HepG2 (cell line): ENCODE measurements at regions not wholly inside any gene's neighbourhood (a gene's known extent, or its start where the extent isn't known, plus 50 kb on each side); places are given as distances from the start of the nearest gene placed in this dataset.

Experiments used
- ATAC-seq: fragments of 200-7000 bp; cut with Tn5 transposase; 3 replicates; pipeline ENCODE4 v1.9.1; 2020; ENCODE audit warnings: mild to moderate bottlenecking, moderate library complexity
- BruUV-seq: library from RNA; stranded (reverse); fragments of 400-500 nt; replicated peaks from 2 replicates; lab custom pipeline; 2021; lab: Mats Ljungman, UMichigan
- CTCF ChIA-PET: fragments of 300-600 bp; formaldehyde crosslinking; extraction: SDS; loops from one replicate; lab custom pipeline; 2021; ENCODE audit warnings: low total read pairs, inconsistent platforms, low intra/inter-chr PET ratio; lab: Yijun Ruan, JAX
- POLR2A ChIA-PET: fragments of 350-600 bp; sonication (Branson Sonifier 250); formaldehyde crosslinking; loops from one replicate; lab custom pipeline; 2020; ENCODE audit warnings: antibody characterized with exemption, inconsistent platforms; lab: Yijun Ruan, JAX
- DNase-seq: peaks from one replicate; pipeline ENCODE4 v3.0.0-alpha.2; 2015; ENCODE audit warnings: low spot score
- FAIRE-seq: peaks from 3 replicates; lab custom pipeline; 2011; peaks lifted over from hg19 to GRCh38; lab: Jason Lieb, UNC
- H2AFZ ChIP-seq: one replicate; pipeline ENCODE4 v1.6.1; 2011; ENCODE audit warnings: low read length, inconsistent platforms
- H3K27ac ChIP-seq: fragments of 300-600 bp; 3 replicates; pipeline ENCODE4 v1.8.0; 2011; ENCODE audit warnings: mixed run types, mild to moderate bottlenecking, mixed read lengths, low read length, inconsistent platforms; ENCODE audit not compliant: insufficient read depth; ENCODE audit errors: extremely low read length
- H3K27me3 ChIP-seq, 2 experiments: fragments of 200-600 bp in 1 of 2; 2 replicates in 1 of 2; 3 replicates in 1 of 2; pipeline versions ENCODE4 v1.6.0 to v1.8.0; 2011; ENCODE audit warnings: low read length in 2 of 2, mild to moderate bottlenecking in 2 of 2, moderate library complexity in 2 of 2, inconsistent platforms in 1 of 2; ENCODE audit not compliant: insufficient read depth in 2 of 2, control insufficient read depth in 1 of 2
- H3K36me3 ChIP-seq, 2 experiments: fragments of 200-600 bp in 1 of 2; replicated peaks in 1 of 2; 2 replicates in 1 of 2; 3 replicates in 1 of 2; pipeline versions ENCODE4 v1.5.1 to v1.8.0; 2011; ENCODE audit warnings: low read length in 2 of 2, inconsistent platforms in 1 of 2; ENCODE audit not compliant: insufficient read depth in 2 of 2, control insufficient read depth in 1 of 2
- H3K4me1 ChIP-seq: 2 replicates; pipeline ENCODE4 v1.5.1; 2012; ENCODE audit warnings: low read length, inconsistent platforms; ENCODE audit not compliant: insufficient read depth
- H3K4me2 ChIP-seq: 2 replicates; pipeline ENCODE4 v1.6.0; 2011; ENCODE audit warnings: low read depth, low read length, inconsistent platforms
- H3K4me3 ChIP-seq, 3 experiments: fragments of 200-600 bp in 1 of 3; sonication (generic), shearing (Covaris generic) in 1 of 3; replicated peaks in 1 of 3; 2 replicates each; pipeline ENCODE4 v1.5.1; 2011 to 2016; ENCODE audit warnings: low read length in 3 of 3, inconsistent platforms in 2 of 3, low read depth in 2 of 3, mild to moderate bottlenecking in 2 of 3, control low read depth in 1 of 3, mixed read lengths in 1 of 3; ENCODE audit not compliant: insufficient read depth in 1 of 3
- H3K79me2 ChIP-seq: one replicate; pipeline ENCODE4 v1.6.1; 2011; ENCODE audit warnings: low read length, inconsistent platforms; ENCODE audit not compliant: insufficient read depth
- H3K9ac ChIP-seq: 2 replicates; pipeline ENCODE4 v1.6.0; 2011; ENCODE audit warnings: mild to moderate bottlenecking, low read depth, low read length, inconsistent platforms; ENCODE audit not compliant: insufficient read depth
- H3K9me3 ChIP-seq: 2 replicates; pipeline ENCODE4 v1.5.1; 2012; ENCODE audit warnings: mild to moderate bottlenecking, low read length
- H4K20me1 ChIP-seq: 2 replicates; pipeline ENCODE4 v1.6.0; 2011; ENCODE audit warnings: inconsistent platforms, mild to moderate bottlenecking, low read length, moderate library complexity; ENCODE audit not compliant: insufficient read depth
- ERF ChIP-seq: IDR thresholded peaks from 2 replicates; pipeline ENCODE4 v1.6.1; 2018; ENCODE audit warnings: missing biosample characterization, missing genetic modification reagents
- ISX ChIP-seq: sonication (generic); formaldehyde crosslinking; conservative IDR thresholded peaks from 2 replicates; pipeline ENCODE4 v1.5.0; 2020; ENCODE audit warnings: missing genetic modification reagents
- ZNF510 ChIP-seq: sonication (generic); formaldehyde crosslinking; IDR thresholded peaks from 2 replicates; pipeline ENCODE4 v1.4.0; 2020; ENCODE audit warnings: low read depth, mild to moderate bottlenecking, missing genetic modification reagents
- ZNF547 ChIP-seq: sonication (generic); formaldehyde crosslinking; IDR thresholded peaks from 2 replicates; pipeline ENCODE4 v1.5.1; 2020; ENCODE audit warnings: mild to moderate bottlenecking, missing genetic modification reagents
- ZNF772 ChIP-seq: sonication (generic); formaldehyde crosslinking; IDR thresholded peaks from 2 replicates; pipeline ENCODE4 v1.5.0; 2020; ENCODE audit warnings: mild to moderate bottlenecking, missing genetic modification reagents
- WGBS: methylation state at CpG from one replicate; pipeline ENCODE4 v1.1.6; 2017; ENCODE audit warnings: low lambda C conversion rate; 5-methylcytosine and 5-hydroxymethylcytosine counted together
- in situ Hi-C: cut with HindIII; loops from 2 replicates; pipeline ENCODE4 v1.10.0; 2017; ENCODE audit warnings: low pct_unique_long_range_greater_than_20kb; ENCODE audit not compliant: extremely low pct_ligation_motif_present
- intact Hi-C: fragments of 100-400 bp; cut with micrococcal nuclease; formaldehyde crosslinking; loops from one replicate; pipeline ENCODE4 v1.10.0; 2022; ENCODE audit not compliant: unreplicated experiment
- TF ChIP-seq, protein P1 (sequence below): sonication (generic); formaldehyde crosslinking; IDR thresholded peaks from 2 replicates; pipeline ENCODE4 v1.4.0; 2020; ENCODE audit warnings: low read depth, missing genetic modification reagents
- TF ChIP-seq, protein P2 (sequence below): sonication (generic); formaldehyde crosslinking; IDR thresholded peaks from one replicate; pipeline ENCODE4 v1.5.1; 2020; ENCODE audit warnings: mild to moderate bottlenecking, missing genetic modification reagents; ENCODE audit errors: not compliant biosample characterization

- POLR2A ChIA-PET = no interaction called here
- Histone ChIP-seq H3K27me3 (no peaks in the 10 kb centered on the region), H3K79me2 (no peaks in the 10 kb centered on the region), H3K9me3 (no peaks in the 10 kb centered on the region), H4K20me1 (no peaks in the 10 kb centered on the region), H3K27ac (no peak overlapping the region), H3K9ac (no peak overlapping the region), H3K4me2 (no peak overlapping the region), H3K4me3 (no peak overlapping the region), H2AFZ (no peak overlapping the region), H3K36me3 (no peaks in the 10 kb centered on the region), H3K4me1 (no peaks in the 10 kb centered on the region)
- BruUV-seq = no TSS peak
- WGBS = under 1% methylated on average over 3 of the region's 3 CpGs
- in situ Hi-C loops (no loop called here), intact Hi-C loops (no loop called here)
- TF ChIP-seq ISX (no peak), ZNF547 (CRISPR knock-in tag) (no peak), ERF (no peak), ZNF772 (CRISPR knock-in tag) (no peak), ZNF510 (CRISPR knock-in tag) (no peak)
- TF ChIP-seq, protein P1, sequence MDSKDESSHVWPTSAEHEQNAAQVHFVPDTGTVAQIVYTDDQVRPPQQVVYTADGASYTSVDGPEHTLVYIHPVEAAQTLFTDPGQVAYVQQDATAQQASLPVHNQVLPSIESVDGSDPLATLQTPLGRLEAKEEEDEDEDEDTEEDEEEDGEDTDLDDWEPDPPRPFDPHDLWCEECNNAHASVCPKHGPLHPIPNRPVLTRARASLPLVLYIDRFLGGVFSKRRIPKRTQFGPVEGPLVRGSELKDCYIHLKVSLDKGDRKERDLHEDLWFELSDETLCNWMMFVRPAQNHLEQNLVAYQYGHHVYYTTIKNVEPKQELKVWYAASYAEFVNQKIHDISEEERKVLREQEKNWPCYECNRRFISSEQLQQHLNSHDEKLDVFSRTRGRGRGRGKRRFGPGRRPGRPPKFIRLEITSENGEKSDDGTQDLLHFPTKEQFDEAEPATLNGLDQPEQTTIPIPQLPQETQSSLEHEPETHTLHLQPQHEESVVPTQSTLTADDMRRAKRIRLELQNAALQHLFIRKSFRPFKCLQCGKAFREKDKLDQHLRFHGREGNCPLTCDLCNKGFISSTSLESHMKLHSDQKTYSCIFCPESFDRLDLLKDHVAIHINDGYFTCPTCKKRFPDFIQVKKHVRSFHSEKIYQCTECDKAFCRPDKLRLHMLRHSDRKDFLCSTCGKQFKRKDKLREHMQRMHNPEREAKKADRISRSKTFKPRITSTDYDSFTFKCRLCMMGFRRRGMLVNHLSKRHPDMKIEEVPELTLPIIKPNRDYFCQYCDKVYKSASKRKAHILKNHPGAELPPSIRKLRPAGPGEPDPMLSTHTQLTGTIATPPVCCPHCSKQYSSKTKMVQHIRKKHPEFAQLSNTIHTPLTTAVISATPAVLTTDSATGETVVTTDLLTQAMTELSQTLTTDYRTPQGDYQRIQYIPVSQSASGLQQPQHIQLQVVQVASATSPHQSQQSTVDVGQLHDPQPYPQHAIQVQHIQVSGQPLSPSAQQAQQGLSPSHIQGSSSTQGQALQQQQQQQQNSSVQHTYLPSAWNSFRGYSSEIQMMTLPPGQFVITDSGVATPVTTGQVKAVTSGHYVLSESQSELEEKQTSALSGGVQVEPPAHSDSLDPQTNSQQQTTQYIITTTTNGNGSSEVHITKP (CRISPR knock-in tag) = no peak
- TF ChIP-seq, protein P2, sequence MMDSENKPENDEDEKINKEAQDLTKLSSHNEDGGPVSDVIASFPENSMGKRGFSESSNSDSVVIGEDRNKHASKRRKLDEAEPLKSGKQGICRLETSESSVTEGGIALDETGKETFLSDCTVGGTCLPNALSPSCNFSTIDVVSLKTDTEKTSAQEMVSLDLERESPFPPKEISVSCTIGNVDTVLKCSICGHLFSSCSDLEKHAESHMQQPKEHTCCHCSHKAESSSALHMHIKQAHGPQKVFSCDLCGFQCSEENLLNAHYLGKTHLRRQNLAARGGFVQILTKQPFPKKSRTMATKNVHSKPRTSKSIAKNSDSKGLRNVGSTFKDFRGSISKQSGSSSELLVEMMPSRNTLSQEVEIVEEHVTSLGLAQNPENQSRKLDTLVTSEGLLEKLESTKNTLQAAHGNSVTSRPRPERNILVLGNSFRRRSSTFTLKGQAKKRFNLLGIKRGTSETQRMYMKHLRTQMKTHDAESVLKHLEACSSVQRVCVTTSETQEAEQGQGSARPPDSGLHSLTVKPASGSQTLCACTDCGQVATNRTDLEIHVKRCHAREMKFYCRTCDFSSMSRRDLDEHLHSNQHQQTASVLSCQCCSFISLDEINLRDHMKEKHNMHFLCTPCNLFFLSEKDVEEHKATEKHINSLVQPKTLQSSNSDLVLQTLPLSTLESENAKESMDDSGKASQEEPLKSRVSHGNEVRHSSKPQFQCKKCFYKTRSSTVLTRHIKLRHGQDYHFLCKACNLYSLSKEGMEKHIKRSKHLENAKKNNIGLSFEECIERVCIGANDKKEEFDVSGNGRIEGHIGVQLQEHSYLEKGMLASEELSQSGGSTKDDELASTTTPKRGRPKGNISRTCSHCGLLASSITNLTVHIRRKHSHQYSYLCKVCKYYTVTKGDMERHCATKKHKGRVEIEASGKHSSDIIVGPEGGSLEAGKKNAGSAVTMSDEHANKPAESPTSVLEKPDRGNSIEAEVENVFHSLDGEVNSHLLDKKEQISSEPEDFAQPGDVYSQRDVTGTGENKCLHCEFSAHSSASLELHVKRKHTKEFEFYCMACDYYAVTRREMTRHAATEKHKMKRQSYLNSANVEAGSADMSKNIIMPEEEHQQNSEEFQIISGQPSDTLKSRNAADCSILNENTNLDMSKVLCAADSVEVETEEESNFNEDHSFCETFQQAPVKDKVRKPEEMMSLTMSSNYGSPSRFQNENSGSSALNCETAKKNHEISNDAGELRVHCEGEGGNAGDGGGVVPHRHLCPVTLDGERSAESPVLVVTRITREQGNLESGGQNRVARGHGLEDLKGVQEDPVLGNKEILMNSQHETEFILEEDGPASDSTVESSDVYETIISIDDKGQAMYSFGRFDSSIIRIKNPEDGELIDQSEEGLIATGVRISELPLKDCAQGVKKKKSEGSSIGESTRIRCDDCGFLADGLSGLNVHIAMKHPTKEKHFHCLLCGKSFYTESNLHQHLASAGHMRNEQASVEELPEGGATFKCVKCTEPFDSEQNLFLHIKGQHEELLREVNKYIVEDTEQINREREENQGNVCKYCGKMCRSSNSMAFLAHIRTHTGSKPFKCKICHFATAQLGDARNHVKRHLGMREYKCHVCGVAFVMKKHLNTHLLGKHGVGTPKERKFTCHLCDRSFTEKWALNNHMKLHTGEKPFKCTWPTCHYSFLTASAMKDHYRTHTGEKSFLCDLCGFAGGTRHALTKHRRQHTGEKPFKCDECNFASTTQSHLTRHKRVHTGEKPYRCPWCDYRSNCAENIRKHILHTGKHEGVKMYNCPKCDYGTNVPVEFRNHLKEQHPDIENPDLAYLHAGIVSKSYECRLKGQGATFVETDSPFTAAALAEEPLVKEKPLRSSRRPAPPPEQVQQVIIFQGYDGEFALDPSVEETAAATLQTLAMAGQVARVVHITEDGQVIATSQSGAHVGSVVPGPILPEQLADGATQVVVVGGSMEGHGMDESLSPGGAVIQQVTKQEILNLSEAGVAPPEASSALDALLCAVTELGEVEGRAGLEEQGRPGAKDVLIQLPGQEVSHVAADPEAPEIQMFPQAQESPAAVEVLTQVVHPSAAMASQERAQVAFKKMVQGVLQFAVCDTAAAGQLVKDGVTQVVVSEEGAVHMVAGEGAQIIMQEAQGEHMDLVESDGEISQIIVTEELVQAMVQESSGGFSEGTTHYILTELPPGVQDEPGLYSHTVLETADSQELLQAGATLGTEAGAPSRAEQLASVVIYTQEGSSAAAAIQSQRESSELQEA (CRISPR knock-in tag) = no peak
- FAIRE-seq (no peak), ATAC-seq (no peak), DNase-seq (no peak)
- CTCF ChIA-PET = no interaction called here
Measured at GRCh38 chr4:157896726-157897125, 276.1 kb downstream of the GASK1B start.
